ENCODE measurements at regions not wholly inside any gene's neighbourhood (a gene's known extent, or its start where the extent isn't known, plus 50 kb on each side); places are given as distances from the start of the nearest gene placed in this dataset.

GRCh38 chr14:22463763-22464173, 125.3 kb downstream of the DAD1 start:
- Histone ChIP-seq H3K27ac (replicated peaks) (no peak overlapping the region), H3K27me3 (ENCODE audit: insufficient read depth, poor library complexity, severe bottlenecking) (no peaks in the 10 kb centered on the region), H3K4me3 (replicated peaks; ENCODE audit: insufficient read depth, low read length) (no peak overlapping the region)
- no peak for DNase-seq (ENCODE audit: low read depth in 1 of 2, low spot score in 1 of 2)
- TF ChIP-seq CTCF (IDR thresholded peaks at IDR 0.05; ENCODE audit: insufficient read depth, low read length) (no peak), GABPA (IDR thresholded peaks at IDR 0.05; ENCODE audit: low read depth) (no peak), POLR2AphosphoS5 (IDR thresholded peaks at IDR 0.05; ENCODE audit: low read depth) (no peak), SPI1 (IDR thresholded peaks at IDR 0.05; ENCODE audit: borderline replicate concordance, low read depth) (no peak), REST (IDR thresholded peaks at IDR 0.05; ENCODE audit: insufficient replicate concordance, low read depth) (no peak)

GRCh38 chr14:22462923-22463322, 126.1 kb downstream of the DAD1 start:
- Histone ChIP-seq H3K4me3 (replicated peaks; ENCODE audit: insufficient read depth, low read length) (no peak overlapping the region), H3K27me3 (ENCODE audit: insufficient read depth, poor library complexity, severe bottlenecking) (no peaks in the 10 kb centered on the region), H3K27ac (replicated peaks) (no peak overlapping the region)
- TF ChIP-seq REST (IDR thresholded peaks at IDR 0.05; ENCODE audit: insufficient replicate concordance, low read depth) (no peak), POLR2AphosphoS5 (IDR thresholded peaks at IDR 0.05; ENCODE audit: low read depth) (no peak), SPI1 (IDR thresholded peaks at IDR 0.05; ENCODE audit: borderline replicate concordance, low read depth) (no peak), CTCF (IDR thresholded peaks at IDR 0.05; ENCODE audit: insufficient read depth, low read length) (no peak), GABPA (IDR thresholded peaks at IDR 0.05; ENCODE audit: low read depth) (no peak)
- DNase-seq (ENCODE audit: low read depth in 1 of 2, low spot score in 1 of 2): no peak

- no peak for TF ChIP-seq GABPA (IDR thresholded peaks at IDR 0.05; ENCODE audit: low read depth)
- no peak for TF ChIP-seq CTCF (IDR thresholded peaks at IDR 0.05; ENCODE audit: insufficient read depth, low read length)
- TF ChIP-seq POLR2AphosphoS5 (IDR thresholded peaks at IDR 0.05; ENCODE audit: low read depth): peak; percentile 78
- no peak for TF ChIP-seq REST (IDR thresholded peaks at IDR 0.05; ENCODE audit: insufficient replicate concordance, low read depth)
- peak in 1 of 2 experiments; percentile 85 for DNase-seq (ENCODE audit: low read depth in 1 of 2, low spot score in 1 of 2)
- H3K4me3 ChIP-seq (replicated peaks; ENCODE audit: insufficient read depth, low read length): no peak overlapping the region
- peak overlapping the region; percentile 91 for H3K27ac ChIP-seq (replicated peaks)
- H3K27me3 ChIP-seq (ENCODE audit: insufficient read depth, poor library complexity, severe bottlenecking): no peaks in the 10 kb centered on the region
Observed at GRCh38 chr14:22460461-22461195, 128.4 kb downstream of the DAD1 start.
